Endothelial cell of umbilical vein (primary cell): ENCODE measurements at regions not wholly inside any gene's neighbourhood (a gene's known extent, or its start where the extent isn't known, plus 50 kb on each side); places are given as distances from the start of the nearest gene placed in this dataset.

Experiments used
- BruUV-seq: library from RNA; stranded (reverse); fragments of 400-500 nt; replicated peaks from 2 replicates; lab custom pipeline; 2021; lab: Mats Ljungman, UMichigan
- CTCF ChIA-PET: fragments of 300-600, 350-600 bp; sonication (Branson Sonifier 250); formaldehyde crosslinking; loops from one replicate; lab custom pipeline; 2021; ENCODE audit warnings: antibody characterized with exemption, inconsistent platforms; lab: Charles Lee
- POLR2A ChIA-PET: fragments of 300-600, 350-600 bp; sonication (Branson Sonifier 250); formaldehyde crosslinking; loops from one replicate; lab custom pipeline; 2021; ENCODE audit warnings: antibody characterized with exemption, inconsistent platforms; lab: Charles Lee
- DNase-seq: peaks from one replicate; pipeline ENCODE4 v3.0.0-alpha.2; 2011; ENCODE audit warnings: low read depth, low spot score
- FAIRE-seq: peaks from 2 replicates; lab custom pipeline; 2011; peaks lifted over from hg19 to GRCh38; lab: Jason Lieb, UNC
- H2AFZ ChIP-seq: 2 replicates; pipeline ENCODE4 v1.6.0; 2012; ENCODE audit warnings: low read depth, low read length, control low read depth, inconsistent platforms
- H3K27ac ChIP-seq: 2 replicates; pipeline ENCODE4 v1.5.1; 2011; ENCODE audit warnings: low read depth, mild to moderate bottlenecking, control low read depth, low read length, moderate library complexity; ENCODE audit not compliant: insufficient read depth
- H3K27me3 ChIP-seq, 2 experiments: 2 replicates each; pipeline versions ENCODE4 v1.6.0 to v1.6.1; 2011; ENCODE audit warnings: low read length in 2 of 2, mixed read lengths in 1 of 2; ENCODE audit not compliant: control insufficient read depth in 2 of 2, insufficient read depth in 2 of 2
- H3K36me3 ChIP-seq, 2 experiments: 2 replicates in 1 of 2; 3 replicates in 1 of 2; pipeline ENCODE4 v1.5.1; 2011; ENCODE audit warnings: low read length in 2 of 2, mild to moderate bottlenecking in 1 of 2, moderate library complexity in 1 of 2; ENCODE audit not compliant: control insufficient read depth in 2 of 2, insufficient read depth in 2 of 2; ENCODE audit errors: extremely low read depth in 1 of 2
- H3K4me1 ChIP-seq: 3 replicates; pipeline ENCODE4 v1.5.1; 2011; ENCODE audit warnings: mild to moderate bottlenecking, low read length; ENCODE audit not compliant: control insufficient read depth, insufficient read depth; ENCODE audit errors: extremely low read depth
- H3K4me2 ChIP-seq: 2 replicates; pipeline ENCODE4 v1.6.1; 2011; ENCODE audit warnings: low read length, control low read depth, mixed read lengths; ENCODE audit not compliant: insufficient read depth
- H3K4me3 ChIP-seq, 3 experiments: fragments of 200-600 bp in 1 of 3; sonication (generic), shearing (Covaris generic) in 1 of 3; replicated peaks in 1 of 3; 2 replicates each; pipeline ENCODE4 v1.5.1; 2011 to 2016; ENCODE audit warnings: control low read depth in 3 of 3, low read length in 3 of 3, mild to moderate bottlenecking in 2 of 3, inconsistent platforms in 1 of 3, low read depth in 1 of 3, moderate library complexity in 1 of 3; ENCODE audit not compliant: insufficient read depth in 1 of 3
- H3K79me2 ChIP-seq: 2 replicates; pipeline ENCODE4 v1.6.0; 2012; ENCODE audit warnings: low read length, inconsistent platforms; ENCODE audit not compliant: control insufficient read depth, insufficient read depth
- H3K9ac ChIP-seq: replicated peaks from 2 replicates; pipeline ENCODE3; 2011; ENCODE audit warnings: low read length, control low read depth; ENCODE audit not compliant: insufficient read depth; ENCODE audit errors: extremely low read depth
- H3K9me1 ChIP-seq: replicated peaks from 3 replicates; pipeline ENCODE4 v1.6.0; 2011; ENCODE audit warnings: mild to moderate bottlenecking, low read length; ENCODE audit not compliant: control insufficient read depth, insufficient read depth; ENCODE audit errors: extremely low read depth
- H3K9me3 ChIP-seq: replicated peaks from 2 replicates; pipeline ENCODE4 v1.5.1; 2012; ENCODE audit warnings: low read length, inconsistent platforms; ENCODE audit not compliant: control insufficient read depth, insufficient read depth
- H4K20me1 ChIP-seq: replicated peaks from 2 replicates; pipeline ENCODE3; 2011; ENCODE audit warnings: mild to moderate bottlenecking, low read length; ENCODE audit not compliant: control insufficient read depth, insufficient read depth; ENCODE audit errors: extremely low read depth
- CTCF ChIP-seq, 2 donors: IDR thresholded peaks; 1 replicate in 1 of 2; 2 replicates in 1 of 2; pipeline ENCODE4 v1.5.1; 2011; ENCODE audit warnings: low read length in 2 of 2, mild to moderate bottlenecking in 2 of 2, moderate library complexity in 2 of 2, control low read depth in 1 of 2, inconsistent platforms in 1 of 2, low read depth in 1 of 2; ENCODE audit not compliant: insufficient read depth in 1 of 2; ENCODE audit errors: extremely low read depth in 1 of 2
- EZH2 ChIP-seq: IDR thresholded peaks from 2 replicates; pipeline ENCODE4 v1.6.1; 2012; ENCODE audit warnings: borderline replicate concordance, low read depth, mild to moderate bottlenecking, moderate library complexity, low read length, inconsistent platforms; ENCODE audit not compliant: severe bottlenecking
- FOS ChIP-seq: IDR thresholded peaks from 2 replicates; pipeline ENCODE4 v1.6.1; 2011; ENCODE audit warnings: mild to moderate bottlenecking, low read length, moderate library complexity, borderline replicate concordance; ENCODE audit not compliant: insufficient read depth
- GATA2 ChIP-seq: IDR thresholded peaks from 2 replicates; pipeline ENCODE4 v1.7.0; 2011; ENCODE audit warnings: low read depth, mild to moderate bottlenecking, moderate library complexity, mixed read lengths, low read length; ENCODE audit not compliant: insufficient read length, insufficient read depth
- JUN ChIP-seq: IDR thresholded peaks from 2 replicates; pipeline ENCODE4 v1.6.1; 2011; ENCODE audit warnings: borderline replicate concordance, low read depth; ENCODE audit not compliant: insufficient read length, insufficient read depth
- MAX ChIP-seq: IDR thresholded peaks from 2 replicates; pipeline ENCODE4 v1.6.1; 2011; ENCODE audit not compliant: insufficient read depth, insufficient read length
- MYC ChIP-seq: IDR thresholded peaks from one replicate; pipeline ENCODE4 v1.6.1; 2011; ENCODE audit warnings: mild to moderate bottlenecking, low read depth, low read length
- POLR2A ChIP-seq: IDR thresholded peaks from 2 replicates; pipeline ENCODE4 v1.6.1; 2012; ENCODE audit warnings: low read depth, mild to moderate bottlenecking, control low read depth, low read length
- POLR2AphosphoS5 ChIP-seq: IDR thresholded peaks from 2 replicates; pipeline ENCODE4 v1.6.1; 2012; ENCODE audit warnings: low read depth, mild to moderate bottlenecking, control low read depth, low read length, moderate library complexity; ENCODE audit not compliant: insufficient read depth
- dilution Hi-C: fragments of 300-500 bp; cut with MboI; formaldehyde crosslinking; loops from one replicate; pipeline ENCODE4 v1.15.0; 2019; ENCODE audit warnings: low sequenced_read_pairs; ENCODE audit not compliant: extremely low pct_ligation_motif_present
- intact Hi-C: fragments of 100-400 bp; cut with micrococcal nuclease; formaldehyde crosslinking; loops from one replicate; pipeline ENCODE4 v1.10.0; 2022

GRCh38 chr2:104945121-104945520, 91.2 kb downstream of the POU3F3 start:
- dilution Hi-C loops (no loop called here), intact Hi-C loops (no loop called here)
- BruUV-seq: no TSS peak
- Histone ChIP-seq H3K4me2 (no peak overlapping the region), H3K27ac (no peak overlapping the region), H3K36me3 (no peaks in the 10 kb centered on the region), H3K4me1 (no peaks in the 10 kb centered on the region), H3K4me3 (no peak overlapping the region), H3K9ac (no peak overlapping the region), H3K9me3 (no peaks in the 10 kb centered on the region), H3K27me3 (no peaks in the 10 kb centered on the region), H2AFZ (no peak overlapping the region), H4K20me1 (no peaks in the 10 kb centered on the region), H3K79me2 (no peaks in the 10 kb centered on the region), H3K9me1 (no peaks in the 10 kb centered on the region)
- FAIRE-seq: no peak
- ChIA-PET POLR2A (no interaction called here), CTCF (no interaction called here)
- DNase-seq: no peak
- TF ChIP-seq POLR2A: no peak
- TF ChIP-seq CTCF (IDR thresholded peaks at IDR 0.05; ENCODE audit: extremely low read depth in 1 of 2, insufficient read depth in 1 of 2, low read depth in 1 of 2, low read length in 2 of 2): no peak
- TF ChIP-seq MYC: no peak
- no peak for TF ChIP-seq FOS
- TF ChIP-seq GATA2: no peak
- no peak for TF ChIP-seq POLR2AphosphoS5
- no peak for TF ChIP-seq JUN
- TF ChIP-seq MAX: no peak
- TF ChIP-seq EZH2: no peak
